Esophagus squamous epithelium (tissue), 5 donors: ENCODE measurements at regions not wholly inside any gene's neighbourhood (a gene's known extent, or its start where the extent isn't known, plus 50 kb on each side); places are given as distances from the start of the nearest gene placed in this dataset.

Experiments
- DNase-seq: peaks from one replicate; lab custom pipeline; 2025; lab: John Stamatoyannopoulos, UW
- H3K27ac ChIP-seq, 4 donors: fragments of 200-600 bp; sonication (generic); one replicate each; pipeline ENCODE4 v1.5.1; 2016 to 2019; ENCODE audit warnings: mild to moderate bottlenecking in 1 of 4
- H3K27me3 ChIP-seq, 4 donors: fragments of 200-600 bp; sonication (generic); 1 replicate in 3 of 4; 2 replicates in 1 of 4; pipeline versions ENCODE4 v1.5.1 to v1.6.0; 2017 to 2021; ENCODE audit warnings: antibody characterized with exemption in 1 of 4
- H3K36me3 ChIP-seq, 3 donors: fragments of 200-600 bp; sonication (generic); one replicate each; pipeline ENCODE4 v1.5.1; 2016 to 2019
- H3K4me1 ChIP-seq, 3 donors: fragments of 200-600 bp; sonication (generic); one replicate each; pipeline ENCODE4 v1.5.1; 2017 to 2019
- H3K4me3 ChIP-seq, 4 donors: fragments of 200-600 bp; sonication (generic); 1 replicate in 3 of 4; 2 replicates in 1 of 4; pipeline ENCODE4 v1.5.1; 2016 to 2019; ENCODE audit warnings: mild to moderate bottlenecking in 2 of 4, moderate library complexity in 1 of 4
- H3K9me3 ChIP-seq, 3 donors: fragments of 200-600 bp; sonication (generic); one replicate each; pipeline ENCODE4 v1.5.1; 2016 to 2019
- CTCF ChIP-seq, 6 experiments: fragments of 450-650 bp in 4 of 6; fragments of 200-600 bp in 2 of 6; sonication (generic) in 2 of 6; IDR thresholded peaks; one replicate each; pipeline ENCODE4 v1.5.1; 2016 to 2019; ENCODE audit warnings: antibody characterized with exemption in 6 of 6, mild to moderate bottlenecking in 4 of 6, moderate library complexity in 4 of 6
- POLR2A ChIP-seq, 4 donors: fragments of 450-650 bp; IDR thresholded peaks; one replicate each; pipeline ENCODE4 v1.6.1; 2017; ENCODE audit warnings: antibody characterized with exemption in 4 of 4, mild to moderate bottlenecking in 4 of 4, moderate library complexity in 3 of 4
- WGBS, 2 donors: methylation state at CpG; one replicate each; pipeline ENCODE4 v1.1.5; 2018; 5-methylcytosine and 5-hydroxymethylcytosine counted together
- intact Hi-C: fragments of 100-400 bp; cut with DNase I; formaldehyde crosslinking; loops from one replicate; pipeline ENCODE4 v1.15.0; 2022
- donor health status: DM: yes; HTN: yes; CAD: no.

- Histone ChIP-seq H3K4me3 (no peak overlapping the region), H3K9me3 (no peaks in the 10 kb centered on the region), H3K4me1 (no peaks in the 10 kb centered on the region), H3K27ac (no peak overlapping the region), H3K36me3 (no peaks in the 10 kb centered on the region), H3K27me3 (peaks cover 0 to 5% (median 0%) of the 10 kb centered on the region in 4 donors)
- DNase-seq, result no peak
- TF ChIP-seq CTCF (IDR thresholded peaks at IDR 0.05) (no peak), POLR2A (IDR thresholded peaks at IDR 0.05) (no peak)
- intact Hi-C loops, result no loop called here
- 67 to 71% methylated on average over 1 of the region's 1 CpG for WGBS, 2 donors
These were observed 77.8 kb downstream of the BOD1 start for GRCh38 chr5:173538654-173539053.

- TF ChIP-seq CTCF (IDR thresholded peaks at IDR 0.05) (no peak), POLR2A (IDR thresholded peaks at IDR 0.05) (no peak)
- intact Hi-C loops, result no loop called here
- DNase-seq, result no peak
- no peaks in the 10 kb centered on the region for H3K9me3 ChIP-seq
- H3K27me3 ChIP-seq, result peaks cover 0 to 5% (median 0%) of the 10 kb centered on the region in 4 donors
- 65 to 68% methylated on average over 3 to 5 of the region's 6 CpGs for WGBS, 2 donors
- no peak overlapping the region for H3K27ac ChIP-seq
- no peak overlapping the region for H3K4me3 ChIP-seq
- no peaks in the 10 kb centered on the region for H3K4me1 ChIP-seq
- no peaks in the 10 kb centered on the region for H3K36me3 ChIP-seq
These were observed 78.4 kb downstream of the BOD1 start for GRCh38 chr5:173538018-173538417.

- 76 to 77% methylated on average over 5 of the region's 5 CpGs for WGBS, 2 donors
- TF ChIP-seq POLR2A (IDR thresholded peaks at IDR 0.05) (no peak), CTCF (IDR thresholded peaks at IDR 0.05) (no peak)
- Histone ChIP-seq H3K27ac (no peak overlapping the region), H3K4me1 (no peaks in the 10 kb centered on the region), H3K36me3 (no peaks in the 10 kb centered on the region), H3K9me3 (no peaks in the 10 kb centered on the region), H3K4me3 (no peak overlapping the region), H3K27me3 (peaks cover 0 to 5% (median 0%) of the 10 kb centered on the region in 4 donors)
- intact Hi-C loops, result no loop called here
- no peak for DNase-seq
These were observed 79.2 kb downstream of the BOD1 start for GRCh38 chr5:173537228-173537627.

GRCh38 chr5:173535976-173536639 lies 80.3 kb downstream of the BOD1 start:
- H3K36me3 ChIP-seq, result no peaks in the 10 kb centered on the region
- intact Hi-C loops, result no loop called here
- TF ChIP-seq CTCF (IDR thresholded peaks at IDR 0.05) (no peak), POLR2A (IDR thresholded peaks at IDR 0.05) (no peak)
- WGBS, 2 donors, result 50 to 71% methylated on average over 3 of the region's 3 CpGs
- no peak overlapping the region for H3K4me3 ChIP-seq
- no peaks in the 10 kb centered on the region for H3K9me3 ChIP-seq
- H3K27me3 ChIP-seq, result peaks cover 0 to 5% (median 0%) of the 10 kb centered on the region in 4 donors
- H3K4me1 ChIP-seq, result no peaks in the 10 kb centered on the region
- DNase-seq, result no peak
- H3K27ac ChIP-seq, result no peak overlapping the region

- TF ChIP-seq POLR2A (IDR thresholded peaks at IDR 0.05), result no peak
- TF ChIP-seq CTCF (IDR thresholded peaks at IDR 0.05), result no peak
- 50 to 91% methylated on average over 1 of the region's 1 CpG for WGBS, 2 donors
- H3K4me3 ChIP-seq, result no peak overlapping the region
- no peaks in the 10 kb centered on the region for H3K9me3 ChIP-seq
- no peak overlapping the region for H3K27ac ChIP-seq
- H3K27me3 ChIP-seq, result peaks cover 0 to 5% (median 0%) of the 10 kb centered on the region in 4 donors
- intact Hi-C loops, result no loop called here
- H3K4me1 ChIP-seq, result no peaks in the 10 kb centered on the region
- H3K36me3 ChIP-seq, result no peaks in the 10 kb centered on the region
- no peak for DNase-seq
These were observed 81.1 kb downstream of the BOD1 start for GRCh38 chr5:173535166-173535975.
